Hepatocyte (in vitro differentiated cells): ENCODE measurements at regions not wholly inside any gene's neighbourhood (a gene's known extent, or its start where the extent isn't known, plus 50 kb on each side); places are given as distances from the start of the nearest gene placed in this dataset.

Source experiments
- DNase-seq: peaks from one replicate; pipeline ENCODE4 v3.0.0-alpha.2; 2016; ENCODE audit warnings: low spot score
- H2AFZ ChIP-seq: fragments of 200-600 bp; sonication (generic); 2 replicates; pipeline ENCODE4 v1.6.0; 2016; ENCODE audit warnings: antibody characterized with exemption, mild to moderate bottlenecking
- H3K27ac ChIP-seq: fragments of 200-600 bp; sonication (generic); 2 replicates; pipeline ENCODE4 v1.5.1; 2016; ENCODE audit warnings: mild to moderate bottlenecking
- H3K27me3 ChIP-seq: fragments of 200-600 bp; sonication (generic); 2 replicates; pipeline ENCODE4 v1.6.1; 2016
- H3K36me3 ChIP-seq: fragments of 200-600 bp; sonication (generic); replicated peaks from 2 replicates; pipeline ENCODE4 v1.5.1; 2016; ENCODE audit warnings: low read depth; ENCODE audit not compliant: insufficient read depth
- H3K4me1 ChIP-seq: fragments of 200-600 bp; sonication (generic); 2 replicates; pipeline ENCODE4 v1.5.1; 2016; ENCODE audit warnings: mild to moderate bottlenecking, moderate library complexity; ENCODE audit not compliant: insufficient read depth
- H3K4me2 ChIP-seq: fragments of 200-600 bp; sonication (generic); 2 replicates; pipeline ENCODE4 v1.6.0; 2016
- H3K4me3 ChIP-seq: fragments of 200-600 bp; sonication (generic); 2 replicates; pipeline ENCODE4 v1.5.1; 2016; ENCODE audit warnings: mild to moderate bottlenecking
- H3K79me2 ChIP-seq: fragments of 200-600 bp; sonication (generic); 2 replicates; pipeline ENCODE4 v1.6.0; 2017; ENCODE audit warnings: mild to moderate bottlenecking
- H3K9me2 ChIP-seq: fragments of 200-600 bp; sonication (generic); replicated peaks from 2 replicates; pipeline ENCODE4 v1.6.0; 2017; ENCODE audit warnings: mild to moderate bottlenecking; ENCODE audit not compliant: insufficient read depth
- H3K9me3 ChIP-seq: fragments of 200-600 bp; sonication (generic); 2 replicates; pipeline ENCODE4 v1.5.1; 2016; ENCODE audit warnings: low read depth, mild to moderate bottlenecking
- H4K20me1 ChIP-seq: fragments of 200-600 bp; sonication (generic); 2 replicates; pipeline ENCODE4 v1.6.0; 2016; ENCODE audit warnings: mild to moderate bottlenecking; ENCODE audit not compliant: insufficient read depth, poor library complexity, severe bottlenecking
- EZH2 ChIP-seq: fragments of 200-600 bp; sonication (generic); IDR thresholded peaks from 2 replicates; pipeline ENCODE4 v1.6.1; 2016; ENCODE audit warnings: antibody characterized with exemption, mild to moderate bottlenecking, borderline replicate concordance
- EZH2phosphoT487 ChIP-seq: fragments of 200-600 bp; sonication (generic); IDR thresholded peaks from one replicate; pipeline ENCODE4 v1.6.1; 2018; ENCODE audit warnings: antibody characterized with exemption, mild to moderate bottlenecking, low read depth, moderate library complexity; ENCODE audit not compliant: unreplicated experiment, severe bottlenecking
- WGBS: methylation state at CpG from one replicate; pipeline ENCODE4 v1.1.6; 2016; ENCODE audit warnings: low lambda C conversion rate; ENCODE audit errors: missing lambda C conversion rate; 5-methylcytosine and 5-hydroxymethylcytosine counted together
- TF ChIP-seq, protein P1 (sequence below): fragments of 200-600 bp; sonication (generic); IDR thresholded peaks from 2 replicates; pipeline ENCODE4 v1.5.1; 2016; ENCODE audit warnings: antibody characterized with exemption, mild to moderate bottlenecking; ENCODE audit not compliant: poor library complexity

GRCh38 chr5:68367287-68367686 is 151.7 kb downstream of the PIK3R1 start:
- no peaks in the 10 kb centered on the region for H3K79me2 ChIP-seq
- 92% methylated on average over 2 of the region's 2 CpGs for WGBS
- DNase-seq = no peak
- H3K4me1 ChIP-seq = no peaks in the 10 kb centered on the region
- no peaks in the 10 kb centered on the region for H3K9me2 ChIP-seq
- no peak overlapping the region for H3K4me3 ChIP-seq
- no peaks in the 10 kb centered on the region for H3K36me3 ChIP-seq
- no peak overlapping the region for H2AFZ ChIP-seq
- H3K4me2 ChIP-seq = no peak overlapping the region
- H3K27ac ChIP-seq = no peak overlapping the region
- H3K27me3 ChIP-seq = no peaks in the 10 kb centered on the region
- TF ChIP-seq EZH2phosphoT487 (no peak), EZH2 (no peak)
- TF ChIP-seq, protein P1, sequence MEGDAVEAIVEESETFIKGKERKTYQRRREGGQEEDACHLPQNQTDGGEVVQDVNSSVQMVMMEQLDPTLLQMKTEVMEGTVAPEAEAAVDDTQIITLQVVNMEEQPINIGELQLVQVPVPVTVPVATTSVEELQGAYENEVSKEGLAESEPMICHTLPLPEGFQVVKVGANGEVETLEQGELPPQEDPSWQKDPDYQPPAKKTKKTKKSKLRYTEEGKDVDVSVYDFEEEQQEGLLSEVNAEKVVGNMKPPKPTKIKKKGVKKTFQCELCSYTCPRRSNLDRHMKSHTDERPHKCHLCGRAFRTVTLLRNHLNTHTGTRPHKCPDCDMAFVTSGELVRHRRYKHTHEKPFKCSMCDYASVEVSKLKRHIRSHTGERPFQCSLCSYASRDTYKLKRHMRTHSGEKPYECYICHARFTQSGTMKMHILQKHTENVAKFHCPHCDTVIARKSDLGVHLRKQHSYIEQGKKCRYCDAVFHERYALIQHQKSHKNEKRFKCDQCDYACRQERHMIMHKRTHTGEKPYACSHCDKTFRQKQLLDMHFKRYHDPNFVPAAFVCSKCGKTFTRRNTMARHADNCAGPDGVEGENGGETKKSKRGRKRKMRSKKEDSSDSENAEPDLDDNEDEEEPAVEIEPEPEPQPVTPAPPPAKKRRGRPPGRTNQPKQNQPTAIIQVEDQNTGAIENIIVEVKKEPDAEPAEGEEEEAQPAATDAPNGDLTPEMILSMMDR = no peak
- no peaks in the 10 kb centered on the region for H3K9me3 ChIP-seq
- no peaks in the 10 kb centered on the region for H4K20me1 ChIP-seq

DNA sequence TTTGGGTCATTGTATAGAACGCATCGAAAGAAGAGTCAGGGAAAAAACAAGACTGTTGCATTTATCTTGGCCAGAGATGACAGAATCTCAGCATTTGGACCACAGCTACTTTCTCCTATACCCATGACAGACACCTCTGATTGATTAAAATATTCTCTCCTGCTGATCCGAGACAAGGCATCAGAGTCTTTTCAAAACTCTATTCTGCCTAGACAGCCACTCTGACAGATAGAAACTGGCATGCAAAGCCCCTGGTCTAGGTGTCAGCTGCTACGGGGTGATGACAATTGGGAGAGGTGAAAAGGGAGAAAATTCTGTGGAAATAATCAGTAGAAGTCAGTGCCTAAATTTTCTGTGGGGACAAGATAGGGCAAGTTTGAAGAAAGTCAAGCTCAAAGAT is 152.2 kb downstream of the PIK3R1 start:
- Histone ChIP-seq H3K4me1 (no peaks in the 10 kb centered on the region), H3K27me3 (no peaks in the 10 kb centered on the region), H3K27ac (no peak overlapping the region), H3K4me3 (no peak overlapping the region), H3K79me2 (no peaks in the 10 kb centered on the region), H3K9me3 (no peaks in the 10 kb centered on the region), H3K4me2 (no peak overlapping the region), H4K20me1 (no peaks in the 10 kb centered on the region), H3K36me3 (no peaks in the 10 kb centered on the region), H2AFZ (no peak overlapping the region), H3K9me2 (no peaks in the 10 kb centered on the region)
- TF ChIP-seq, protein P1 = no peak
- DNase-seq = no peak
- 93% methylated on average over 4 of the region's 4 CpGs for WGBS

- Histone ChIP-seq H3K9me2 (no peaks in the 10 kb centered on the region), H3K27ac (no peak overlapping the region)
- WGBS = 93% methylated on average over 5 of the region's 5 CpGs
Measured at GRCh38 chr5:68368311-68369022, 152.9 kb downstream of the PIK3R1 start.

GRCh38 chr5:68369023-68369359 is 153.4 kb downstream of the PIK3R1 start:
- no peak overlapping the region for H3K4me2 ChIP-seq
- H3K9me3 ChIP-seq = no peaks in the 10 kb centered on the region
- H3K4me1 ChIP-seq = no peaks in the 10 kb centered on the region
- H4K20me1 ChIP-seq = no peaks in the 10 kb centered on the region
- no peak for TF ChIP-seq EZH2phosphoT487
- no peaks in the 10 kb centered on the region for H3K27me3 ChIP-seq
- H3K79me2 ChIP-seq = no peaks in the 10 kb centered on the region
- no peaks in the 10 kb centered on the region for H3K36me3 ChIP-seq
- no peak overlapping the region for H3K27ac ChIP-seq
- no peak overlapping the region for H3K4me3 ChIP-seq
- no peaks in the 10 kb centered on the region for H3K9me2 ChIP-seq
- no peak for DNase-seq
- WGBS = 93% methylated on average over 1 of the region's 1 CpG
- H2AFZ ChIP-seq = no peak overlapping the region

More at GRCh38 chr5:68368311-68369022, 152.9 kb downstream of the PIK3R1 start:
- Histone ChIP-seq H3K4me3 (no peak overlapping the region), H3K9me3 (no peaks in the 10 kb centered on the region), H4K20me1 (no peaks in the 10 kb centered on the region), H2AFZ (no peak overlapping the region), H3K4me1 (no peaks in the 10 kb centered on the region), H3K36me3 (no peaks in the 10 kb centered on the region), H3K79me2 (no peaks in the 10 kb centered on the region), H3K27me3 (no peaks in the 10 kb centered on the region), H3K4me2 (no peak overlapping the region)
- no peak for DNase-seq
- TF ChIP-seq EZH2phosphoT487 = no peak
- no peak for TF ChIP-seq EZH2
